HEK293T (cell line): ENCODE measurements at regions not wholly inside any gene's neighbourhood (a gene's known extent, or its start where the extent isn't known, plus 50 kb on each side); places are given as distances from the start of the nearest gene placed in this dataset.

Experiments
- FOXA1 ChIP-seq: fragments of 450-650 bp; IDR thresholded peaks from 2 replicates; pipeline ENCODE4 v1.6.1; 2016; ENCODE audit warnings: mild to moderate bottlenecking
- SP1 ChIP-seq: fragments of 450-650 bp; IDR thresholded peaks from 2 replicates; pipeline ENCODE4 v1.6.1; 2017

- TF ChIP-seq FOXA1 (no peak), SP1 (no peak)
Observed at GRCh38 chr5:83406906-83407305, 64.6 kb upstream of the VCAN start.
